SK-N-SH (cell line): ENCODE measurements at regions not wholly inside any gene's neighbourhood (a gene's known extent, or its start where the extent isn't known, plus 50 kb on each side); places are given as distances from the start of the nearest gene placed in this dataset.

Experiments
- CHD2 ChIP-seq: fragments of 150-350 bp; IDR thresholded peaks from 2 replicates; pipeline ENCODE4 v1.6.1; 2018; ENCODE audit warnings: low read length; ENCODE audit not compliant: partially characterized antibody
- NFIC ChIP-seq: IDR thresholded peaks from 2 replicates; pipeline ENCODE4 v1.4.0; 2012; ENCODE audit warnings: borderline replicate concordance
- YY1 ChIP-seq: IDR thresholded peaks from 2 replicates; pipeline ENCODE4 v1.4.0; 2012; ENCODE audit warnings: low read depth, mild to moderate bottlenecking
- TF ChIP-seq, protein P1 (sequence below): IDR thresholded peaks from 2 replicates; pipeline ENCODE4 v1.4.0; 2012; ENCODE audit warnings: low read depth, borderline replicate concordance

DNA sequence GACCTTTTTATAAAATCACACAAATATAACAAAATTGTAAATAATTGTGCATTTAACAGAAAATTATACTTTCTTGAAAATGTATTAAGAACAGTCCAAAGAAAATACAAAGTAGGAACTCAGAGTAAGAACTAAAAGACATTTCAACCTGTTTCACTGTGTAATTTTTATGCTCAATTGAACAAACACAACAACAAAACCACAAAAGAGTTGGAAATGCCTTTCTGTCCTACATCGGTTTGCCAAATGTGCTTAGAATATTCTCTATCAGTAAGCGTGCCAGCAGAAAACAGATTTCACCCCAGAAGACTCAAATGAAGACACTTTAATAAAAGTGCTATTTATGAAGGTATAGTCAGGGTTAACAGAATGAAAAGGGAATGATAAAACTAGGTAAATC, 592.1 kb downstream of the PRELID2 start:
- no peak for TF ChIP-seq NFIC
- no peak for TF ChIP-seq YY1
- TF ChIP-seq CHD2: no peak
- TF ChIP-seq, protein P1, sequence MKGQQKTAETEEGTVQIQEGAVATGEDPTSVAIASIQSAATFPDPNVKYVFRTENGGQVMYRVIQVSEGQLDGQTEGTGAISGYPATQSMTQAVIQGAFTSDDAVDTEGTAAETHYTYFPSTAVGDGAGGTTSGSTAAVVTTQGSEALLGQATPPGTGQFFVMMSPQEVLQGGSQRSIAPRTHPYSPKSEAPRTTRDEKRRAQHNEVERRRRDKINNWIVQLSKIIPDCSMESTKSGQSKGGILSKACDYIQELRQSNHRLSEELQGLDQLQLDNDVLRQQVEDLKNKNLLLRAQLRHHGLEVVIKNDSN: no peak
